Astrocyte (in vitro differentiated cells and primary cell): ENCODE measurements at regions not wholly inside any gene's neighbourhood (a gene's known extent, or its start where the extent isn't known, plus 50 kb on each side); places are given as distances from the start of the nearest gene placed in this dataset.

ENCODE experiments used
- DNase-seq: peaks from one replicate; pipeline ENCODE4 v3.0.0-alpha.2; 2010; ENCODE audit warnings: low read depth
- FAIRE-seq: peaks from 2 replicates; lab custom pipeline; 2011; peaks lifted over from hg19 to GRCh38; lab: Jason Lieb, UNC
- H2AFZ ChIP-seq: 2 replicates; pipeline ENCODE4 v1.6.0; 2012; ENCODE audit warnings: low read depth, low read length, inconsistent platforms
- H3K27ac ChIP-seq: 2 replicates; pipeline ENCODE4 v1.5.1; 2011; ENCODE audit warnings: low read depth, low read length, inconsistent platforms
- H3K27me3 ChIP-seq: 2 replicates; pipeline ENCODE4 v1.6.0; 2011; ENCODE audit warnings: low read length, inconsistent platforms; ENCODE audit not compliant: insufficient read depth
- H3K36me3 ChIP-seq: 2 replicates; pipeline ENCODE4 v1.5.1; 2011; ENCODE audit warnings: low read length, inconsistent platforms; ENCODE audit not compliant: insufficient read depth
- H3K4me1 ChIP-seq: 2 replicates; pipeline ENCODE4 v1.5.1; 2011; ENCODE audit warnings: low read length, inconsistent platforms; ENCODE audit not compliant: insufficient read depth
- H3K4me2 ChIP-seq: 2 replicates; pipeline ENCODE4 v1.6.0; 2012; ENCODE audit warnings: low read length, inconsistent platforms
- H3K4me3 ChIP-seq: 2 replicates; pipeline ENCODE4 v1.5.1; 2011; ENCODE audit warnings: low read depth, mild to moderate bottlenecking, low read length, inconsistent platforms; ENCODE audit not compliant: insufficient read depth
- H3K79me2 ChIP-seq: 2 replicates; pipeline ENCODE4 v1.6.0; 2012; ENCODE audit warnings: mild to moderate bottlenecking, low read length, inconsistent platforms; ENCODE audit not compliant: insufficient read depth
- H3K9ac ChIP-seq: 2 replicates; pipeline ENCODE4 v1.6.0; 2012; ENCODE audit warnings: mild to moderate bottlenecking, low read length, inconsistent platforms
- H3K9me3 ChIP-seq: 2 replicates; pipeline ENCODE4 v1.5.1; 2012; ENCODE audit warnings: low read depth, mild to moderate bottlenecking, low read length, inconsistent platforms; ENCODE audit not compliant: insufficient read depth
- H4K20me1 ChIP-seq: 2 replicates; pipeline ENCODE4 v1.6.0; 2012; ENCODE audit warnings: low read length, inconsistent platforms; ENCODE audit not compliant: insufficient read depth
- H3K27ac Mint-ChIP-seq: one replicate; pipeline ENCODE4 v1.8.0; 2021; ENCODE audit warnings: mild to moderate bottlenecking, mixed read lengths; ENCODE audit not compliant: unreplicated experiment
- H3K27me3 Mint-ChIP-seq: one replicate; pipeline ENCODE4 v1.8.0; 2021; ENCODE audit warnings: low read depth, mixed read lengths; ENCODE audit not compliant: unreplicated experiment
- H3K36me3 Mint-ChIP-seq: one replicate; pipeline ENCODE4 v1.8.0; 2021; ENCODE audit warnings: low read depth, mixed read lengths; ENCODE audit not compliant: unreplicated experiment
- H3K4me1 Mint-ChIP-seq: one replicate; pipeline ENCODE4 v1.8.0; 2021; ENCODE audit warnings: low read depth, mixed read lengths; ENCODE audit not compliant: unreplicated experiment
- H3K4me3 Mint-ChIP-seq: one replicate; pipeline ENCODE4 v1.8.0; 2021; ENCODE audit warnings: mild to moderate bottlenecking, moderate library complexity, mixed read lengths; ENCODE audit not compliant: unreplicated experiment
- H3K9me3 Mint-ChIP-seq: one replicate; pipeline ENCODE4 v1.8.0; 2021; ENCODE audit warnings: mild to moderate bottlenecking, mixed read lengths; ENCODE audit not compliant: unreplicated experiment
- CTCF ChIP-seq: IDR thresholded peaks from 2 replicates; pipeline ENCODE4 v1.5.1; 2011; ENCODE audit warnings: low read depth, mild to moderate bottlenecking, inconsistent platforms, low read length, moderate library complexity; ENCODE audit not compliant: insufficient read depth
- EZH2 ChIP-seq: IDR thresholded peaks from 2 replicates; pipeline ENCODE4 v1.6.1; 2012; ENCODE audit warnings: mild to moderate bottlenecking, low read length, inconsistent platforms; ENCODE audit not compliant: insufficient read depth

- no peak for DNase-seq
- no peak overlapping the region for H3K9ac ChIP-seq
- no peaks in the 10 kb centered on the region for H3K36me3 ChIP-seq
- Mint-ChIP-seq H3K9me3 (no peaks in the 10 kb centered on the region), H3K27ac (no peak overlapping the region), H3K27me3 (no peaks in the 10 kb centered on the region), H3K36me3 (no peaks in the 10 kb centered on the region), H3K4me1 (peaks cover 30% of the 10 kb centered on the region), H3K4me3 (no peak overlapping the region)
- H4K20me1 ChIP-seq, result no peaks in the 10 kb centered on the region
- no peaks in the 10 kb centered on the region for H3K27me3 ChIP-seq
- no peaks in the 10 kb centered on the region for H3K9me3 ChIP-seq
- H3K79me2 ChIP-seq, result no peaks in the 10 kb centered on the region
- no peak overlapping the region for H2AFZ ChIP-seq
- no peak overlapping the region for H3K4me3 ChIP-seq
- no peak for TF ChIP-seq CTCF
- no peak for TF ChIP-seq EZH2
- H3K4me1 ChIP-seq, result peaks cover 20% of the 10 kb centered on the region
- no peak for FAIRE-seq
- H3K27ac ChIP-seq, result no peak overlapping the region
- H3K4me2 ChIP-seq, result no peak overlapping the region
Measured at GRCh38 chr3:151971814-151972579, 98.6 kb downstream of the SUCNR1 start.

GRCh38 chr3:151974067-151974466 lies 100.6 kb downstream of the SUCNR1 start:
- Histone ChIP-seq H3K27ac (no peak overlapping the region), H2AFZ (no peak overlapping the region), H4K20me1 (no peaks in the 10 kb centered on the region), H3K4me2 (no peak overlapping the region), H3K36me3 (no peaks in the 10 kb centered on the region), H3K9ac (no peak overlapping the region), H3K9me3 (no peaks in the 10 kb centered on the region), H3K4me1 (peaks cover 20% of the 10 kb centered on the region), H3K4me3 (no peak overlapping the region), H3K27me3 (no peaks in the 10 kb centered on the region), H3K79me2 (no peaks in the 10 kb centered on the region)
- FAIRE-seq, result peak; percentile 65
- no peaks in the 10 kb centered on the region for H3K9me3 Mint-ChIP-seq
- peak; percentile 55 for DNase-seq
- TF ChIP-seq CTCF (no peak), EZH2 (no peak)
- H3K4me1 Mint-ChIP-seq, result peaks cover 28% of the 10 kb centered on the region
- no peaks in the 10 kb centered on the region for H3K36me3 Mint-ChIP-seq
- no peak overlapping the region for H3K4me3 Mint-ChIP-seq
- H3K27me3 Mint-ChIP-seq, result no peaks in the 10 kb centered on the region
- no peak overlapping the region for H3K27ac Mint-ChIP-seq
